ENCODE measurements at regions not wholly inside any gene's neighbourhood (a gene's known extent, or its start where the extent isn't known, plus 50 kb on each side); places are given as distances from the start of the nearest gene placed in this dataset.

GRCh38 chr1:148355976-148356375 is 127.1 kb downstream of the PPIAL4G start:
- peaks cover 32% of the 10 kb centered on the region; the same call in 1 of the 2 replicates for H3K27me3 ChIP-seq (ENCODE audit: insufficient read depth)
- no peak overlapping the region for H3K9ac ChIP-seq
- ChIA-PET CTCF (no interaction called here), POLR2A (no interaction called here)
- H2AFZ ChIP-seq (ENCODE audit: low read depth): no peak overlapping the region
- no peaks in the 10 kb centered on the region for H3K4me1 ChIP-seq (ENCODE audit: control insufficient read depth in 1 of 2, insufficient read depth in 2 of 2, low read depth in 1 of 2, low read length in 1 of 2)
- no peaks in the 10 kb centered on the region for H3K9me3 ChIP-seq
- no peak overlapping the region for H3K4me2 ChIP-seq
- WGBS (ENCODE audit: low lambda C conversion rate): 13% methylated on average over 2 of the region's 2 CpGs
- no peak overlapping the region for H3K4me3 ChIP-seq (ENCODE audit: low read depth in 2 of 2, low read length in 1 of 2)
- no peak for DNase-seq
- no peaks in the 10 kb centered on the region for H3K36me3 ChIP-seq (replicated peaks in 1 of 2; ENCODE audit: control insufficient read depth in 1 of 2, insufficient read depth in 2 of 2, low read length in 1 of 2)
- H3K9me2 ChIP-seq: no peaks in the 10 kb centered on the region
- TF ChIP-seq RAD21 (IDR thresholded peaks at IDR 0.05; ENCODE audit: low read length) (no peak), POLR2AphosphoS5 (IDR thresholded peaks at IDR 0.05; ENCODE audit: low read depth, low read length) (no peak), IRF3 (IDR thresholded peaks at IDR 0.05; ENCODE audit: low read depth, low read length) (no peak), SMC3 (IDR thresholded peaks at IDR 0.05; ENCODE audit: low read depth, low read length) (no peak), NRF1 (IDR thresholded peaks at IDR 0.05; ENCODE audit: low read depth, low read length) (no peak)
- H3K79me2 ChIP-seq (ENCODE audit: insufficient read depth): no peaks in the 10 kb centered on the region
- no peaks in the 10 kb centered on the region for H3F3A ChIP-seq (replicated peaks; ENCODE audit: insufficient read depth)
- H3K27ac ChIP-seq (ENCODE audit: low read depth in 2 of 2, low read length in 1 of 2): no peak overlapping the region
- H4K20me1 ChIP-seq (ENCODE audit: insufficient read depth): no peaks in the 10 kb centered on the region

DNA sequence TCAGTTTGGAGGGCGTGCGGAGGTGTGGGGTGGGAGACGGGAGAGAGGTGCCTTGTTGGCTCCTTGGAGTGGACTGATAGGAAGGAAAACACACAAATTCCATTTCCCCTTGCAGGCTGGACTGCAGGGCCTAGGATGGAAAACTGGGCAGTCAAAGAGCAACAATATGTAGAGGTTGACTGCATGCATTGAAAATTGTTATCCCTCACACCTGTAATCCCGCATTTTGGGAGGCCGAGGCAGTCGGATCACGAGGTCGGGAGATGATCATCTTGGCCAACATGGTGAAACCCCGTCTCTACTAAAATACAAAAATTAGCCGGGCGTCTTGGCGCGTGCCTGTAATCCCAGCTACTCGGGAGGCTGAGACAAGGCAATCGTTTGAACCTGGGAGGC is 128.2 kb downstream of the PPIAL4G start:
- Histone ChIP-seq H3K79me2 (ENCODE audit: insufficient read depth) (no peaks in the 10 kb centered on the region), H3K27me3 (ENCODE audit: insufficient read depth) (peaks cover 29% of the 10 kb centered on the region; the same call in 1 of the 2 replicates), H3K36me3 (replicated peaks in 1 of 2; ENCODE audit: control insufficient read depth in 1 of 2, insufficient read depth in 2 of 2, low read length in 1 of 2) (no peaks in the 10 kb centered on the region), H3K9me2 (no peaks in the 10 kb centered on the region), H3K27ac (ENCODE audit: low read depth in 2 of 2, low read length in 1 of 2) (no peak overlapping the region), H3F3A (replicated peaks; ENCODE audit: insufficient read depth) (no peaks in the 10 kb centered on the region), H4K20me1 (ENCODE audit: insufficient read depth) (no peaks in the 10 kb centered on the region), H3K4me2 (no peak overlapping the region), H3K9me3 (no peaks in the 10 kb centered on the region), H3K9ac (no peak overlapping the region), H3K4me3 (ENCODE audit: low read depth in 2 of 2, low read length in 1 of 2) (no peak overlapping the region), H3K4me1 (ENCODE audit: control insufficient read depth in 1 of 2, insufficient read depth in 2 of 2, low read depth in 1 of 2, low read length in 1 of 2) (no peaks in the 10 kb centered on the region), H2AFZ (ENCODE audit: low read depth) (no peak overlapping the region)
- ChIA-PET POLR2A (no interaction called here), CTCF (no interaction called here)
- TF ChIP-seq ELF1 (IDR thresholded peaks at IDR 0.05) (no peak), POLR2AphosphoS5 (IDR thresholded peaks at IDR 0.05; ENCODE audit: low read depth, low read length) (no peak), FOSL2 (IDR thresholded peaks at IDR 0.05; ENCODE audit: borderline replicate concordance, low read depth) (no peak), RXRA (IDR thresholded peaks at IDR 0.05; ENCODE audit: borderline replicate concordance, low read depth) (no peak), CTCF (IDR thresholded peaks at IDR 0.05) (no peak), JUND (IDR thresholded peaks at IDR 0.05) (no peak), FOXJ3 (CRISPR knock-in tag; IDR thresholded peaks at IDR 0.05) (no peak), SIN3A (IDR thresholded peaks at IDR 0.05; ENCODE audit: borderline replicate concordance, low read depth, low read length) (no peak), CHD2 (IDR thresholded peaks at IDR 0.05; ENCODE audit: low read length, partially characterized antibody) (no peak), TEAD4 (IDR thresholded peaks at IDR 0.05; ENCODE audit: borderline replicate concordance, insufficient read depth) (no peak)
- DNase-seq: no peak
- WGBS (ENCODE audit: low lambda C conversion rate): 62% methylated on average over 15 of the region's 15 CpGs

Measured in SK-N-SH (cell line).